ENCODE measurements at regions not wholly inside any gene's neighbourhood (a gene's known extent, or its start where the extent isn't known, plus 50 kb on each side); places are given as distances from the start of the nearest gene placed in this dataset.
"Not testable (repeated sequence)": the region's sequence is repeated elsewhere in the genome, so short reads cannot be mapped to it uniquely, and the experiment has no call there.

DNA sequence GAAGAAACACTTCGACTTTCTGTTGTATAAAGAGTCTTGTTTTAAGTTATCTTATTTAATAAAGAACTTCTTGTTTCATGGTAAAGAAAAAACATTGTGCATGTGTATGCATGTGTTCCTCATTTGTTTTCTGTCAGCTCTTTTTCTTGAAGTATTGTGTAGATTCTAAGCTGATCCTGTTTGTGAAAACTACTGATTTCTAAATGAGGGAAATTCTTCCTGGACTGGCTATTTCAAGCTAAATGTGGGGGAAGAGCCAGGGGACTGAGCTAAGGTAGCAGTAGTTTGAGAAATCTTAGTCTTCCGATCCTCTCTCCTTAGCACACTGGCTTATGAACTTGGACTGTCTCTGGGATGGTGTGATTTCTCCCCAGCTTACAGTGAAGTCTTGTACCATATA is 56.4 kb upstream of the RBMS1 start:
- no peak for DNase-seq

DNA sequence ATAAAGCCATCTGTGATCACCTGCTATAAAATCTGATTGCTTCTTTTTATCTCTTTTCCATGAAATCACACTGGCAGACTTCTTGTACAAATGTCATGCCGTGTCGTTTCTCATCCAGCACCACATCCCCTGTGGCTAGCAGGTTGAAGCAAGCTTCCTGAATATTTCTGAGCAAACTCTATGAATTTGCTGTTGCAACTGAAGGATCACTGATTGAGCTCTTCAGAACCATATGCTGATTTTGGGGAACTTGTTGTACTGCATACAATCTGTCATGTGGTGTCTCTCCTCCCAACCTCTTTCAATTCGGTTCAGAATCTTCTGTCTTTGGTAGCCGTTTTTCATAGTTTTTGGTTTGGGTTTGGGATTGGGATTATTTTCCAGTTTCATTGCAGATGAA is 57.7 kb upstream of the RBMS1 start:
- no peak for DNase-seq

DNA sequence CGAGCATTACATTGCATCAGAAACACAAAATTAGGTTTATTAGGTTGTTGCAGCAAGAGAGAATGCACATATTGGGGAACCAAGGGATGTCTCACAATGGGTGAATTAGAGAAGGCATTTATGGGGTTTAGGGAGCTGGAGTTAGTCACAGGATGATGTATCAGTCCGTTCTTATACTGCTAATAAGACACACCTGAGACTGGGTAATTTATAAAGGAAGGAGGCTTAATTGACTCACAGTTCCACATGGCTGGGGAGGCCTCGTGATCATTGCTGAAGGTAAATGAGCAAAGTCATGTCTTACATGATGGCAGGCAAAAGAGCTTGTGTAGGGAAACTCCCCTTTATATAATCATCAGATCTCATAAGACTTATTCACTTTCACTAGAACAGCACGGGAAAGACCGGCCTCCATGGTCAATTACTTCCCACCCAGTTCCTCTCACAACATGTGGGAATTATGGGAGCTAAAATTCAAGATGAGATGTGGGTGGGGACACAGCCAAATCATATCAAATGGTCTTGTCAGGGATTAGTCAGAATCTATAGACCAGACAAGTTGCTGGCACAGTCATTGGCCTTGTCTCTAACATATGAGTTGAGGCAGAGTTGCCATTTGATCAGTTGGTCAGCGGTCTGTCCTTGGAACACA is 61.9 kb upstream of the RBMS1 start:
- DNase-seq: no peak

DNA sequence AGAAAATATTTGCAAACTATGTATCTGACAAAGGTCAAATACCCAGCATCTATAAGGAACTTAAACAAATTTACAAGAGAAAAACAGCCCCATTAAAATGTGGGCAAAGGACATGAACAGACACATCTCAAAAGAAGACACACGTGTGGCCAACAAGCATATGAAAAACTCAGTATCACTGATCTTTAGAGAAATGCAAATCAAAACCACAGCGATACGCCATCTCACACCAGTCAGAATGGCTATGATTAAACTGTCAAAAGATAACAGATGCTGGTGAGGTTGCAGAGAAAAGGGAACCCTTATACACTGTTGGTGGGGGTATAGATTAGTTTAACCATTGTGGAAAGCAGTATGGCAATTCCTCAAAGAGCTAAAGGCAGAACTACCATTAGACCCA is 64.3 kb upstream of the RBMS1 start:
- DNase-seq: no peak

DNA sequence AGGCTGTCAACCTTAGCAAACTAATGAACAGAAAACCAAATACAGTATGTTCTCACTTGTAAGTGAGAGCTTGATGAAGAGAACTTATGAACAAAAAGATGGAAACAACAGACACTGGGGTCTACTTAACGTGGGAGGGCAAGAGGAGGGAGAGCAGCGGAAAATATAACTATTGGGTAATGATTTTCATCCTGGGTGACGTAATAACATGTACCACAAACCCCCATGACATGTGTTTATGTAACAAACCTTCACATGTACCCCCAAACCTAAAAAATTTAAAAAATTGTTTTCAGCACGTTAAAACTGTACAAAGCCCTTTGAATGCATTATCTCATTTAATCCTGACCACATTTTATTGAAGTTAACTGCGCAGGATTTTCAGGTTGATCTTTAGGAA is 64.9 kb upstream of the RBMS1 start:
- DNase-seq: no peak

DNA sequence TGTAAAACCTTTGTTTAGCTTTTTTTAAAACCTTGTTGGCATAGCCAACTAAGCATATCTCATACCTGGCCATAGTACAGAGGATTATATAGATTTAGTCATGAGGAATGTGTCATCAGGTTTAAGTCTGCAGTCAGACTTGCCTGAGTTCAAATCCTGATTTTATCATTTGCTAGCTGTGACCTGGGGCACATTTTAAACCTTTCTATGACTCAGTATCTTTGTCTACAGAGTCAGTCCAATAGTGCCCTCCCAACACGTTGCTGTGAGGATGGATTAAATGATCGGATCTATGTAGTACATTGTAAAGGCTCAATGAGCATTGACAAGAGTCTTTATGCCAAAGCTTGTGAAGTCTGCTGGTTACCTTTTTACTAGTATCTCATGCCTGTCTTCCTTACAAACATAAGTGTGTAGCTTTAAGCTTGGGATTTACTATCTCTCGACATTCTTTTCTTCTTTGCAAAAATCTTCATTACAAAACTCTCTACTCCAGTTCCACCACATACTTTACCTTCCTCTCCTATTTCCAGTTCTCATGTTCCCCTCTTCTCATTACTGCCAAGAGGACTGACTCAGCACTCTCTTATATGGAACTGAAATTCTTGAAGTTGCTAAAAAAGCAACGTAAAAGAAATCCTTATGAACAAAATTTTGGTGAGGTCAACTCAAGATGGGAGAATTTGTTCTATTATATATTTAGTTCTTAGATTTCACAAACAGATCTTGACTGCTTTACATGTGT is 68.1 kb upstream of the RBMS1 start:
- no peak for DNase-seq

DNA sequence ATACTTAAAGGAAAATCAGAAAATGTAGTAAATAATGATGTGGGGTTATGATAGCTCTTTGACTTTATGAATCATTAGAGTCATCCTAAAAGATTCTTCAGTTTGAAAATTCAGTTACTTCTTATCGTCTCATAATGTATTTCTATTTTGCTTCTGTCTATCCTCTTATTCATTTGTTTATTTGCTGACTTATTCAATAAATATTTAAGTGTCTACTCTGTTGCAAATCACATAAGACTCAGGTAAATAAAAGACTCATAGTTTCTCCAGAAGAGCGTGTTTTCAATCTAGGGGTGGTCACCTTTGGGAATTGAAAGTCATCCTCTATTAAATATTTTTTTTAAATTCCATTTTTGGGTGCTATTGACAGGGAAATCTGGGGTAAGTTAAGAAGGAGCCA is 69.1 kb upstream of the RBMS1 start:
- DNase-seq: no peak

DNA sequence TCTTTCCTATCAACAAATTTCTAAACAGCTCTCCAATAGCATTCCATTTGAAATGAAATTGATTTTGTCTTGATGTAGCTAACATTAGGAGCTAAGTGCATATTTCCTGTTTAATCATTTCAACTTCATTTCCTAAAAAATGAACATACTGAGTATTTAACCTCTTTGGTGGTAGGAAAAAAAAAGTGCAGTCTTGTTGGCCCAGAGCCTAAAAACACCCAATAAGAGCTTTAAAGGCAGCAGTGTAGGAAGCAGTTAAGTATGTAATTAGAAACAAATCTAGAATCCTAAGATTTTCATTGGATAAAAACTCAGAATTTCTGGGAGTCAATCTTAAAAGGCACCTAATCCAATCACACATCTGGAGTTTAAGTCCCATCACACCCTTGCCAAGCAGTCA is 71.0 kb upstream of the RBMS1 start:
- DNase-seq: no peak

DNA sequence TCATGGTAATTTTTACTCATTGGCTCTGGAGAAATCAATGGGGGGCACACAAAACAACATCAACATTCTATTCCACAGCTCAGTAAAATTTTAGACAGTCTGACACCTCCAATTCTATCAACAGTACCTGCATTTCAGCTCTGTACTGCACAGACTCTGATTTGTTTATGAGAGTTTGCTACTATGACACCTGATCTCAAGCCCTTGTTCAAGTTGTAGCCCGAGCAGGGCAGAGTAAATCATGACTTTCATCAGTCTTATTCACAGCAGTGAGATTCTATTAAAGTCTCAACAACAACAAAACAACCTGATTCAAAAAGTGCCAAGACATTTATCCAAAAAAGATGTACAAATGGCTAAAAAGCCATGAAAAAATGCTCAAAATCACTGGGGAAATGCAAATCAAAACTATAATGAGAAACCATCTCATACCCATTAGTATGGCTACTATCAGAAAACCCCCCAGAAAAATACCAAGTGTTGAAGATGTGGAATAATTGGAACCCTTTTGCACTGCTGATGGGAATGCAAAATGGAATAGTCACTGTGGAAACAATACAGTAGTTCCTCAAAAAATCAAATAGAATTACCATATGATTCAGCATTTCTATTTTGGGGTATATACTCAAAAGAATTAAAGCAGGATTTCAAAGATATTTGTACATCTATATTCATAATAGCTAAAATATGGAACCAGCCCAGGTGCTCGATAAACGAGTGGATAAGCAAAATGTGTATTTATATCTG is 71.7 kb upstream of the RBMS1 start:
- DNase-seq: no peak

DNA sequence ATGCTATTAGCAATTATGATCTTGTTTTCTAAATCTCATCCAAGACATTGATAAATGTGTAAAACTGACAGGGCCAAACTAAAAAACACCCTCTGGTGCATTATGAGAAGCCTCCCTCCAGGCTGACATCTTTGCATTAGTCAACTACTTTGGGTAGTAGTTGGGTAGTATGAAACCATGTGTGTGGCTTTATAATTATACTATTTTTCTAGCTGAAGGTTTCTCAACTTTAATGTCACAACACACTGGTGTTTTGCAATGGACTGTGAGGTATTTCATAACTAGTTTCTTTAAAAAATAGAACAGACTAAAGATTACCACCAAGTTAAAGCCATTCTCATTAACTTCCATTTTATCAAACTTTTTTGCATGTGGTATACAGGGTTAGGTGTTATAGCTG is 73.1 kb upstream of the RBMS1 start:
- no peak for DNase-seq

DNA sequence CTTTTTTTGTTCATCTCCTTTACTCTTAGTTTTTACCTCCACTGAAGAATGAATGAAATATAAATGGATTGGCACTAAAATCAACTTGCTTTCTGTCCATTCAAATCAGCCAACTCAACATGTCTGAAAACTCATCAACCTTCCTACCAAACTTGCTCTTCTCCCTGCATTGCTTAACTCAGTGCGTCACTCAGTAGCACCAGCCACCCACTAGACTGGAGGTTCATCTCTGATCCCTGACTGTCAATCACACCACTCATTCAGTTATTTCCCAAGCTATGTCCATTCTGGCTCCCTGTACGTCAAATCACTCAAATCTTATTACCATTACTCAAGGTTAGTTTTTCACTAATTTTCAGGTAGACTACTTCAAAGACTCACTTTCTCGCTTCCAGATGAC is 75.2 kb upstream of the RBMS1 start:
- no peak for DNase-seq

DNA sequence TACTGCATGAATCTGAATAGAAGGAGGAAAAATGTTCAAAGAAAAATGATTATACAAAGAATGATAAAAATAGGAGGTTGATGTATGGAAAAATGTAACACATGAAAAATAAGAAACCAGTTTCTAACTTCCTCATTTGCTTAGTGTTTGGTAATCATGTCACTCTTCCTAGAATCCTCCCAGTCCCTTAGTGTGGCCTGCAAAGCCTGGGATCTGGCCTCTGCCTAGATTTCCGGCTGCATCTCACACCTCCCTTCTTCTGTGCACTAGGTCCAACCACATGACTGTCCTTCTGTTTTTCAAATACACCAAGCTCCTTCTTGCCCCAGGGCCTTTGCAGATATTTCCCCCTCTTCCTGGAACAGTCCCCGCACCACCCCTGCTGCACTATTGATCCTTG is 76.8 kb upstream of the RBMS1 start:
- no peak for DNase-seq

DNA sequence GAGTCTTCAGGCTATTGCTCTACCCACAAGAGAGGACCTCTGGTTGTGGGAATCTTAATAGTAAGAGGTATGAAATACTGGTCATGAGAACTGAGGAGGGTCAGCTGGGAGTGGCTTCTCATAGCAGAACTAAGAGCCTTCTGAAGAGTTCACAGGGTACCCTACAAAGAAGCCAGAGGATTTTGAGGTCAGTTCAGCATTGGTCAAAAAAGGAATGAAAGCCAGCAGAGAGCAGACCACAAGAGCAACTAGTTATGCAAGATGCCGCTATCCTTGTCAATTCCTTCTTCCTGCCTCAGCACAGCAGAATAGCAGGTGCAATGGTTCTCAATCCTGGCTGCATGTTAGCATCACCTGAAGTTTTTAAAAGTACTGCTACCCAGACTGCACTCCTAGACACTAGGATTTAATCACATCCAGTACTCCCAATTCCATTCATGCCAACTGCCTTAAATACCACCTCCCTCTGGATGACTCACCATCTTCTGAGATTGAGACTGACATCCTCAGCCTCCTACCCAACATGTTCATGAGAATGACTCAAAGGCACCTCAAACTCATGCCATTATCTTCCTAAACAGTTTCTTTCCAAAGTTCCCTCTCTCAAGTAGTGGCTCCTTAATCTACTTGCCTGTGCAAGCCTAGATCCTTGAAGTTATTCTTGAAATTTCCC is 81.0 kb upstream of the RBMS1 start:
- no peak for DNase-seq

DNA sequence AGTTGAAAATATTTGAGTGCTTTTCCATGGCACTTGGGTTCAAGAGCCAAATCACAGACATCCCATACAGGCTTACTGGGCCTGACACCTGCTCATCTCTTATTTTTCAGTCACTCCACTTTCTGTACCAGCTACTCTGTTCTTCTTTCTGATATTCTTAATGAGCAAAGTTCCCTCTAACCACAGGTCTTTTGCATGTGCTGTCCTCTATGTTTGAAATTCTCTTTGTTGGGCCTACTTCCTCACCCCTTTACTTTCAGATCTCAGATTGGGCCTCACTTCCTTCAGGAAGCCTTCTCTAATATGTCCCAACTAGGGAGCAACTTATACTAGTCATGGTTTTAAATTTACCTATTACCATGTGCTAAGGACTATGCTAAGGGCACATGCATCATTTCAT is 81.8 kb upstream of the RBMS1 start:
- no peak for DNase-seq

DNA sequence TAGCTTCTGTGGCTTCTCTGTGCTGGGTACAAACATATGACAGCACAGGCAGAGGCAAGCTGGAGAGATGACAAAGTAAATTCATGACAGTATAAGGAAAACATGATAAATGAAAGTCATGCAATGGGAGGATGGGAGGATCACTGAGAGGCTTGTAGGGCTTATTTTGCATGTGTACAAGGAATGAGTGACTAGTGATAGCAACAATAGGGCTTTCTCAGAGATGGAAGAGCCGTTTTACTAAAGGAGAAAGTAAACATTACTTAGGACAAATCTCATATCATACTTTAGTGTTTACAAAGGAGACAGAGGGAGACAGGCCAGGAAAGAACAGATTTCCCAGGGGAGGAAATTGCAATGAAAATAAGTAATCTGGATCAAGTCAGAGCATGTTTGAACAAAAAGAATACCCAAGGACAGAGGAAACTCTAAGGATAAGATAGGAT is 82.5 kb upstream of the RBMS1 start:
- DNase-seq: no peak

DNA sequence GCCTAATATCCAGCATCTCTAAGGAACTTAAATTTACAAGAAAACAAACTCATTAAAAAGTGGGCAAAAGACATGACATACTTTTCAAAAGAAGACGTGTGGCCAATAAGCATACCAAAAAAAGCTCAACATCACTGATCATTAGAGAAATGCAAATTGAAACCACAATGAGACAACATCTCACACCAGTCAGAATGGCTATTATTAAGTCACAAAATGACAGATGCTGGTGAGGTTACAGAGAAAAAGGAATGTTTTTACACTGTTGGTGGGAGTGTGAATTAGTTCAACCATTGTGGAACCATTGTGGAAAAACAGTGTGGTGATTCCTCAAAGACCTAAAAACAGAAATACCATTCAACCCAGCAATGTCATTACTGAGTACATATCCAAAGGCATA is 83.5 kb upstream of the RBMS1 start:
- DNase-seq: not testable (repeated sequence)

DNA sequence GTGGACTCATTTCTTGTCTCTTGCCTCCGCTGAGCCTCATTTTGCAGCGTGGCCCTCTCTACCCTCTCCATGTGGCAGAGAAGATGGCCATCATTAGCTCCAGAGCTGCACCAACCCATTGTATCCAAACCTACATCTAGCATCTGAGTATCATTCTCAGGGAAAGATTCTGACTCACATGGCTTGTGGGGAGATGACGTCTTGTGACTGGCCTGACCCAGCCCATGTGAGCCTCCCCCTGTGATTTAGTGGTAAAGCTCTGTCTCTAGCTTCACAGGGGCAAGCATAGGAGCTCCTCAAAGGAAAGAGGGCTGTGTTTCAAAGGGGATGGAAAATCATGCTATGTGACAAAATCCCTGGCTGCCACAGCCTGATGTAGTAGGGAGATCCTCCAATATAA is 87.4 kb upstream of the RBMS1 start:
- no peak for DNase-seq

DNA sequence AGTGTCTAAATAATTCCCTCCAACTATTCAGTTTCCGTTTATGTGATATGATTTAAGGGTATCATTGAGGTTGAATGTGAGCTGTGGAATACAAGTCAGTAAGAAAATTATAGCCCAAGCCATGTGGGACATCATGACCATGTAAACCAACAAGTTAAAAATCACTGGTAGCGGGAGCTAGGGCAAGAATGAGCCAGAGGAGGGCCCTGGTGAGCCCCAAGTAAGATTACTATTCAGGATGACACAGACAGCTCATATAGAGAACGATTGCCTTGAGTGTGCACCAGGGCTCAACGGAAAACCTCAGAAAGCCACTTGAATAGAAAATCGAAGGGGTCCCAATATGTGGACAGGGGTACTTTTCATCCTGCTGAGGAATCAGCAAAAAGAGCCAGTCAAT is 87.8 kb upstream of the RBMS1 start:
- no peak for DNase-seq

DNA sequence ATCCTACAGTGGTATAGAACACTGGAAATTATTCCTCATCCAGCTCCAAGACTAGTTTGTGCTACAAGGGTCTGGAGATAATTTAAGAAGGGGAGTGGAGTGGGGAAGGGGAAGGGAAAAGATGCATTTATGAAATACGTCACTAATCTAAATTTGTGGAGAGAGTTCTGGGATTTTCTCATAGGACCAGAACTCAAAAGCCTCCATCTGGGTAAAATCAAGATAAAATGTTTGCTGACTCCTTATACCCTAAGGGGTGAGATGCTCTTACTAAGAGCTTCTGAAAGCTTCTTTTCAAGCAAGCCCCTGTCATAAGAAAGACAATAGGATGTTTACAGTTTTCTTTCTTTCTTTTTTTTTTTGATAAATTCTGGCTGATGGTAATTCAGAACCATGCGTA is 88.5 kb upstream of the RBMS1 start:
- DNase-seq: no peak

DNA sequence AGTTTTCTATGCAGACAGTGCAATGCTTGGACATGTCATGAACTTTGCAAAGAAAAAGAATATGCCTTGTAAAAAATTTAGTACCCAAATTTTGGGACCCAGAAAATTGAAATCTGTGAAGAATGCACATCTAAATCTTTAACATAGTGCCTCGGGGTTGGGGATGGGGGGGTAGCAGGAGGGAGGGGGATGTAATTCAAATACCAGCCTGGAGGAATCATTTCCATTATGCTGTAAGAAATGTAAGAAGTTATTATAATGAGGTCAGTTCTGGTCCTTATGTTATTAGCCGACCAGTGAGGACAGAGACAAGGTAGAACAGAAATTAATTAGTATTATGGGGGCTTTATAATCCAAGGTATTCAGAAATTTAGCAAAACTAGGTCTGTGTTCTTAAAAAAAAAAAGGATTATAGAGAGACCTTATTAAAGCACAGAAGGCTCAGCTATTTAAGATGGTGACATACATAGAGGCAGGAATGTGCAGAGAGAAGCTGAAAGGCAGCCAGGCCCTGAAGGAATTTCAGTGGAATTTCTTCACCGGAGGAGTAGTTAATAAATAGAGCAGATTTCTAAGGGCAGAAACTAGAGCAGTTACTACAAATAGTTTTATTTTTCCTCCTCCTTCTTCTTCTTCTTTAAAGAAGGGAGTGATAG is 89.0 kb upstream of the RBMS1 start:
- no peak for DNase-seq

DNA sequence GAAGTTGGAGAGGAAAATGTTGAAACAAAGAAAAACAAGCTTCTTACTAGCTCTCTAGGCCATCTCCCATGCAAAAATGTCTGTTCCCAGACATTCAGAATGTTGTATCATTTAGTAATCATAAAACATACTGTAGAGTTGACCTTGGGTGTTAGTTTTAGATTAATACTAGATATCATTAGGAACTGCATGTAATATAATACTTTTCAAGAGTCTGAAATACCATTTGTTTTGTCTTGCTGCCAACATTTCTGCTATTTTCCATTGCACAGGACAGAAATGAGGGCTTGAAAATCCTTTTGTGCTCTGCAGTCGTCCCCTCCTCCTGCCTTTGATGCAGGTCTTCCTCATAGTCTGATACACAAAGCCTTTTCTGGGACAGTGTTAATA is 89.5 kb upstream of the RBMS1 start:
- peak; percentile 11 for DNase-seq

DNA sequence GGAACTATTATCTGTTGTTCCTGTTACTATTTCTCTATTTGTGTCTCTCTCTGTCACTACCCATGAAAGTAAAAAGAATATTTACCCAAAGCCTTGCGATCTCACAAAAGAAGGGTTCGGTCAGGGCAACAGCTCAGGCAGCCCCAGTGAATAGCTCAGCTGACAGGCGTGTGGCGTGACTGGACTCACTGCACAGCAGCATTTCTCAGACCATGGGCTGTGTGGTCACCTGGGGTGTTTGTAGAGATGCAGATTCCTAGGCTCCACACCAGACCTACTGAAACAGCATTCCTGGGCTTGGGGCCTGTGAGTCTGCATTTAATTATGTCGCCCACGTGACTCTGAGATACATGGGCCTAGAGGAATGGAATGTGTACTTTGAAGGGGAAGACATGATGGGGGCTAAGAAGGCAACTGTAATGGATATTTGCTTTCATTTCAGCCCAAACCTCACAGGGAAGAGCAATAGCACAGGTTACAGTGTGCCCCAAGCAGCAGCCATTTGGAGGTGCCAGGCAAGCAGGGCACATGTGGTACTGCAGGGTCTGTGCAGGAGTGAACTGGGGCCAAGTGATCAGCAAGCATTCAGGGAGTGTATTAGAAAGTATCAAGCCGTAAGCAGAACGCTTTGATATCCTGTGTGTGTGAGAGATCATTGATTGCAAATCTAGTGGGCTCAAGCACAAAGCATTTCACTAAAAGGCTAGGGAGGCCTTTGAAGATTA is 90.4 kb upstream of the RBMS1 start:
- no peak for DNase-seq
